NCI-H345 (cell line): ENCODE measurements at regions not wholly inside any gene's neighbourhood (a gene's known extent, or its start where the extent isn't known, plus 50 kb on each side); places are given as distances from the start of the nearest gene placed in this dataset.

Experiments used
- DNase-seq: peaks from one replicate; lab custom pipeline; 2025; lab: John Stamatoyannopoulos, UW

DNA sequence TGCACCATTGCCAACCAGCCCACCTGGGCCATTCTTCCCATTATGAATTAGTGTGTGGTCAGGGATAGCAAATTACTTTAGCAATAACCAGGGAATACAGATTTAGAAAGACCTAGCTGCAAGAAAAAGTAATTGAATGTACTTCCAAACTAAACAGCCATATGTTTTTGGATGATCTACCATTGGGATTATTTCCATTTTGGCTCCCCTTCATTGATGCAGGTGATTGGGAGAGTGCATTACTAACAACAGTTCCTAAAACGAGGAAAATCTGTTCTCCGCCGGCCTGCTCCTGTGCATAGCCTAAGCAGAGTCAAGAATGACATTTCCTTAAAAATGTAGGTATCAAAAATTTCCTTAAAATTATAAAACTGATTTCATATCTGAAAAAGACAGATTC lies 58.5 kb downstream of the MAIP1 start:
- no peak for DNase-seq

GRCh38 chr2:200021449-200022114 lies 66.2 kb downstream of the MAIP1 start:
- no peak for DNase-seq

GRCh38 chr2:200022511-200022910 lies 67.1 kb downstream of the MAIP1 start:
- DNase-seq = no peak

DNA sequence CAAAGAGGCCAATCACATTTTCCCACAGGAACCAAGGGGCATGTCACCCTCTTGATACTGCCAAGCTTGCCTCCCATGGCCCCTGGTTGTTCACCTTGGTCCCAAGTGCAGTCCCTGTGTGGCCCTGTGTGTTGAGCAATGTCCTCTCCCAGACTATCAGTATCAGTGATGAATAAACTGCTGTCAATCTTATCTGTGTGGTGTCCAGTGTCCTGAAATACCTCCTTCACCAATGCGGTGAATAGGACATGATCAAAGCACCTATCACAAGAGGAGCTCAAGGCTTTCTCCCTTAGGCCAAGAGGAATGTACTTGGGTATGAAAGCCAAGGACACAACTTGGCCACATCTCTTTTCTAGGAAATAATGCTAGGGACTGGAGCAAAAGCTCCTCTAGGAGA lies 68.2 kb downstream of the MAIP1 start:
- no peak for DNase-seq

- DNase-seq = no peak
These were observed 70.3 kb downstream of the MAIP1 start for GRCh38 chr2:200025717-200026116.

DNA sequence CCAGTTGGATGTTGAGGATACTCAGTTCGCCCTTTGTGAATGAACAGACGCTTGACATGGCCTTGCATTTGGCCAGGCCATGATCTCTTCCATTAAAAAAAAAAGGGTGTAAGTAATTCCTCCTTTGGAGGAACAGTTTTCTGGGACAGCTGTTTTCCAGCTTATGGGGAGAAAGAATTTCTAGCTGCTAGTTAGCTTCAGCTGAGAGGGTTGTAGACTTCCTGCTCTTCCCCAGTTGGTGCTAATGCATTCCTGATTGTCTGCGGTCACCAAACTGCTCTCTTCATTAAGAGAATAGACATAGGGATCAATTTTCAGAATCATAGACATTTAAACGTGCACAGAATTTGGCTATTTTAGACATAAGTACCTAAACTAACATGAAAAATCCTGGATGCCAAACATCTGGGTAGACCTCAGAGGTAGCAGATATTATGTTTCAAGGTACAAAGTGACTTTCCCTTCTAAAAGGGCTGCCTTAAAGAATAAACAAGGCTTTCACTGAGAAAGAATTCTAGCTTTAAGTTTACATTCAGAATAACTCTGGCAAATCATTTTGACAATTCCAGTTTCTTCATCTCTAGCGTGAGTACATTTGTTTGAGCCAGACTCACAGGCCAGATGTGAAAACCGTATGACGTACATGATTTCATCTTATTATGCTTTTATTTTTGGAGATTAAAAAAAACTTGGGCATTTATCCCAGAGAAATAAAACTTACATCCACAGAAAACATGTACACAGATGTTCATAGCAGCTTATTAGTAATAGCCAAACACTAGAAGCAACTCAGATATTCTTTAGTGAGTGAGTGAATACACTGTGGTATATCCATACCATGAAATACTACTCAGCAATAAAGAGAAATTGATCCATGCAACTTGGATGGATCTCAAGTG lies 71.2 kb downstream of the MAIP1 start:
- DNase-seq = no peak

DNA sequence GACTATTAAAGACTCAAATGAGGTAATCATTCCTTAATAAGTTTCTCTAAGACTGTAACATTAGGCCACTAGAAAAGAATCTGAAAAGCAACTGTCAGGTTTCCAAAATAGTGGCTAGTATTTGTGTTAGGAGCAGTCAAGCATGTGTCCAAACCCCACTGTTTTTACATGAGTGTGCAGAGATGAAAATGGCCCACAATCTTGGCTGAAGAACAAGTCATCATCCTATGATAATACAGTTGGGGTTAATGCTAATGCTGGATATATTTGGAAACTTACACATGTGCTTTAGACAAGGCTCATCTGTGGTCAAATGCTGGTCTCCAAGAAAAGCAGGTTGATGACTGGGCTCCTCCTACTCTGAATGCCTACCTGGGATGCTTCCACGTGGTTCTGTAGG lies 73.6 kb downstream of the MAIP1 start:
- no peak for DNase-seq

GRCh38 chr2:200032895-200033294 lies 77.5 kb downstream of the MAIP1 start:
- no peak for DNase-seq

DNA sequence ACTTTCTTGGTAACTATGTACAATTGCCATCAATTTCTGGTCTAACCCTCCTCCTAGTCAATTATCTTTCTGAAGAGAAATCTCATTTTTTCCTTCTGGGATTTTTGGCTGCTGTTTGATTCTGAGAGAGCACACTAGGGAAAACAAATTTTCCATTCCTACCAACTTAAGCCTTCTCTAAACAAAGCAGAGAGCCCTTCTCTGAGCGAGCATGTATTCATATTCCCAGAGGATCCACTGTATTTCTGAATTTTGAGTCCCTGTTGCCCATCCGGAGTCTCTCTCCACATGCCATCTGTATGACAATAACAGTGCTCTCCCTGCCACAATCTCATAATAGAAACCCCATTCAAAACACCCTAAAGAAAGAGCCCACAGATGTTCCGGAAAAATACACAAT lies 78.5 kb downstream of the MAIP1 start:
- DNase-seq = no peak

GRCh38 chr2:200034816-200035215 lies 79.4 kb downstream of the MAIP1 start:
- DNase-seq = no peak

DNA sequence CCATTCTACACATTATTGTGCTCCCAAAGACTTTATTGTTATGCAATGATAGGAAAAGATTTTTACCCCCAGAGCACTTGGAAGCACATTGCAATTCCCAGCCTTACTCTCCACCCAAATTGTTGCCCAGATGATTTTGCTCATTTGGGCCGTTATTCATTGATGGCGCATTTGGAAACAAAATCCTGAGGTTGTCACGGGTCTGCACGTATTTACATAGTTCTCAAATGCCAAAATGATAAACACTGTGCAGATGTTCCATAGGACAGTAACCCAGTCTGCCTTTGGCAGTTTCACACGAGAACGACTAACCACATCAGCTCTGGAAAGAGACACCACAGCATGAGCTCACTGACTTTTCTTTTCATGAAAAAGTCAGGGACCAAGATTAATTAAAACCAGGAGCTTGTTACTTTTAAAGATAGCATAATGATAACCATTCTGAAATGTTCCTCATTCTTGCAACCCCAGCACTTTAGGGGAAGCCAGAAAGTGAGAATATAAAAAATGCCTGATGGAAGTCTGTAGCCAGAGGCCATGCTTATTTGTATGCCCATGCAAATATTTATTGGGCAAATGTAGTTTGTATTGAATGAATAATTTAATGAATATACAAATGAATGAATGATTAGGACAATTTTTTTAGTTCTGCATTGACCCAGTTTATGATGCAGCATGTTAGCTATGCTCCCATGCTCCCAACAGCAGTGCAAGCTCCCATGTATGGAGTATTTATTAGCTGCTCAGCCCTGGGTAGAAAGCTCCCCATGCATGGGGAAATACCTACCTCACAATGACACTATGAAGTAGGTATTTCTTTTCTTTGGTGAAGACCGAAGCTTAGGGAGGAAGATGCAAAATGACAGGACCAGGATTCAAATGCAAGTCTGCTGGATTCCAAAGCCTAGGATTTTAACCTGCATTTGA lies 84.6 kb downstream of the MAIP1 start:
- DNase-seq = no peak

DNA sequence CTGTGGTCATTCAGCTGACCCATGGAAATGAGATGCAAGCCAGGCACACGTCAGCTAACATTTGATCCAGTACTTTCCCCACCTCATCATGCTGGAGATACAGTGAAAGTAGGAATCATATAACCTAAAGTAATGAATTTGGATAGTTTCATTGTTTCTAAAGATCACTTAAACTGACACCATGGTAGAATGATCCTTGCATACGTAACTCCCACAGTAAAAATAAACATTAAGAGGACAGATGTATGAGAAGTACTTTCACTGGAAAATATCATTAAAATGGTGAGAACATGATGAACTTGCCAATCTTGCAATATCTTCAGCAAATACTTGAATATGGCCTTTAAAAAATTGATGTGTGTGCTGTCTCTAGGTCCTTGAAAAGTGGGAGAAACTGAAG lies 85.4 kb downstream of the MAIP1 start:
- DNase-seq = no peak

DNA sequence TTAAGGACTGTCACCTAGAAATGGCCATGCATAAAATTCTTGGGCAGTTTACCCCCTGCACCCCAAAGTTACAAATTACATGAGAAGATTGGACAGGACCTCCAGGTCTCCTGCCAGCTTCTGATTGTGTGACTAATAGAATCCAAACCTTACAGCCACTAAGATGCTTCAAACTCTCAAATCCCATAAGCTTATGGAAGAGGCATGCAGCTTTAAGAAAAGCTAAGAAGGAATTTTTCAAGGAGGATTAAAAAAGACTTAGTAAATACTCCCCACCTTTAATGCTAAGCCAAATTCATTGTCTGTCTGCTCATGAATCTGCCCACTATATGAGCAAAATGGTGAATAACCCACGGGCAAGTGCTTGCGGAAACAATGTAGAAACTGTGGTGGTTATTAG lies 86.3 kb downstream of the MAIP1 start:
- DNase-seq = no peak

DNA sequence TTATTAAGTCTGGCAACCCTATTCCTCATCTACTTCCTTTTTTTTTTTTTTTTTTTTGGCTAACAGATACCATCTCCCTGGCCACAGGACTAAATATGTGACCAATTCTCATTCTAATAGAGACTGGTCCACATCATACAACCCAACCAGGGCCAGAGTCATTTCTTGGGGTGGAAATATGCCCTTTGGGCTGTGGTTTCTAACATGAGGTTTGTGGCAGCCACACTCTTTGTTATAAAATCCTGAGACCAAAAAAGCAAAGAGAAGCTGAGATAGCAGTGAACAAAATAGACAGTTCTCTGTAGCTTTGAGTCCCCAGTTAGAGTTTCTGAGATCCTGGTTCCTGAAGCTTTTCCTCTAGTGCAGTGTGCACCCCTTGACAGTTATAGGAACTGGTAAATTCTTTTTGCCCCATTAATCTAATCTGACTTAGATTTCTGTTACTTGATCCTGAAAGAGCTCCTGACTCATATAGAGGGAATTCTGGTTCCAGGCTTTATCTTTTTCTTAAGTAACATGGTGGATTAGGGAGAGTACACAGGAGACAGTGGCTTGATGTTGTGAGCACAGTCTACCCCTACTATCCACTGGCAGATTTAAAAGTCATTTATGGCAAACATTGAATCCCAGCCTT lies 86.8 kb downstream of the MAIP1 start:
- no peak for DNase-seq

- no peak for DNase-seq
These were observed 87.6 kb downstream of the MAIP1 start for GRCh38 chr2:200042944-200043343.

DNA sequence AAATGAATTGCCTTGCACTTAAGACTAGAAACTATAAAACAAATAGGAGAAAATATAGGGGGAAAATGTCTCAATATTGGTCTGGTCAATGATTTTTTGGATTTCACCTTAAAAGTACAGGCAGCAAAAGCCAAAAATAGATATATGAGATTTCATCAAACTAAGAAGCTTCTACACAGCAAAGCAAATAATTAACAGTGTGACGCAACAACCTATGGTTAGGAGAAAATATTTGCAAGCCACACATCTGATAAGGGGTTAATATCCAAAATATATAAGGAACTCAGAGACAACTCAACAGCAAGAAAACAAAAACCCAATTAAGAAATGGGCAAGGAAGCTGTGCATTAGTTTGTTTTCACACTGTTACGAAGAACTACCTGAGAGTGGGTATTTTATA lies 89.1 kb downstream of the MAIP1 start:
- DNase-seq = no peak

DNA sequence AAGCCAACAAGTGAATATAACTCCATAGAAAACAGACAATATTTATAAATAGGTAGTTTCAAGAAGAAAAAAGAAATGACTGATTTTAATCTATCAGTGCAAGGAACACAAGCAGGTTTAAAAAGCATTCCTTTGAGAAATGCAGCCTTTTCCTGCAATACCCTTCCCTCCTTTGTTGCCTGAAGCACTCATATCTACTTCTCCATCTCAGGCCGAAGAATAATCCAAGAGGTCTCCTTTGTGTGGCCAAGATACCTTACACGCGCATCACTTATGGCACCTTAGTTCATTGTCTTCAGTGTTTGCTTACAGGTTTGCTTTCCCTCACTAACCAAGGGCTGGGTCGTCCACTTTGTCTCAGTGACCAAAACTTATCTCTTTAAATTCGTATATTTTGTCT lies 93.0 kb downstream of the MAIP1 start:
- no peak for DNase-seq

DNA sequence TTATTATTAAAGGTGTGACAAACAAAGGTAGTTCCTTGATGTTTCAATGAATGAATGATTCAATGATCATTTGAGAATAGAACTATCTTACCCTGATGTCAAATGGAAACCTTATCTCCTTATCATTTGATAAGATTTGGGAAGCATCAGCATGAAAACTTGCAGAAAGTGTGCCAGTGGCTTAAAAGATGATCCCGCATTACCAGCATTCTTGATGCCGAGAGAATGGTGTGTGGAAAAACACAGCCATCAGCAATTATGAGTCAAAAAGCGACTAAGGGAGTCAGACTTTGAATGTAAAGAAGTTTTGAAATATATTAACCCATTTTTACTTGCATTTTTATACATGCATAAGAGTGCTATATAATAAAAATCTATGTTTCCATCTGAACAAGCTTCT lies 93.7 kb downstream of the MAIP1 start:
- no peak for DNase-seq

- DNase-seq = no peak
These were observed 95.7 kb downstream of the MAIP1 start for GRCh38 chr2:200050921-200051610.

DNA sequence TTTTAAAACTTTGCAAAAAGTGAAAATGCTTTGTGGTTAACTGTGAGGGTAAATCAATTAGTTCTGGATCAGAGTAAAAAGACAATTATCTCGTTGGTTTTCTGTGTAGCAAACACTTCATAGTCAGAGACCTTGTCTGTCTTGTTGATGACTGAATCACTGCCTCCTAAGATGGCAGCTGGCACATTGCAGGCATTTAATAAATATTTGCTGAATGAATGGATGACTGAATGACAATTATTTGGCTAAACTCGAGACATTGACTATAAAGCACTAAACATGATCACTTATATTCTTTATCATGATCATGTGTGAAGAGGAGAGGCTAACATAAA lies 96.2 kb downstream of the MAIP1 start:
- DNase-seq = no peak

DNA sequence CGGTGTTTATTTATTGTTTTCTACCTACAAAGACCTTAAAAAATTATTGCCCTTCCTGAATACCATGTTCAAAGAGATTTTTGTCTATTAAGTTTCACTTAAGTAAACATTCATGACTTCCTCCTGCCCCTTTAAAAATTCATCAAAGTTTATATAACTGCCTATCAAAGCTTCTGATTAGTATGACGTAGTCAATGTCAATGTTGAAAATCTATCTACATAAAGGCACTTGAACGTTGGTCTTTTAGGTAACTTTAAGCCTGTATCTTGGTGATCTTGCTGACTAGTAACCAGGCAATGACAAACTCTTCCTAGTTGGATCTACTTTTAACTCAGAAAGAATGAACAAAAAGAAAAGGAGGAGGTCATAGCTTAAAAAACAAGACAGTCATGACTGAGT lies 97.2 kb downstream of the MAIP1 start:
- DNase-seq = no peak
